ENCODE measurements at regions not wholly inside any gene's neighbourhood (a gene's known extent, or its start where the extent isn't known, plus 50 kb on each side); places are given as distances from the start of the nearest gene placed in this dataset.

GRCh38 chr5:7208938-7209337 is 187.0 kb upstream of the ADCY2 start:
- H3K36me3 ChIP-seq: no peaks in the 10 kb centered on the region
- WGBS: 47% methylated on average over 5 of the region's 5 CpGs
- DNase-seq (ENCODE audit: low spot score in 2 of 2): peak in 1 of 2 donors; percentile 78
- H3K27ac ChIP-seq: peak overlapping the region; percentile 15
- H3K4me3 ChIP-seq: no peak overlapping the region
- peaks cover 7% of the 10 kb centered on the region for H3K4me1 ChIP-seq
- H3K9me3 ChIP-seq: no peaks in the 10 kb centered on the region
- no peak for TF ChIP-seq CTCF (IDR thresholded peaks at IDR 0.05)
- TF ChIP-seq POLR2AphosphoS5 (IDR thresholded peaks at IDR 0.05): no peak
- TF ChIP-seq POLR2A (IDR thresholded peaks at IDR 0.05): no peak
- TF ChIP-seq EP300 (IDR thresholded peaks at IDR 0.05): no peak
- no peaks in the 10 kb centered on the region for H3K27me3 ChIP-seq

- Histone ChIP-seq H3K4me3 (no peak overlapping the region), H3K27me3 (no peaks in the 10 kb centered on the region), H3K27ac (peak overlapping the region; percentile 12), H3K4me1 (peaks cover 7% of the 10 kb centered on the region), H3K9me3 (no peaks in the 10 kb centered on the region), H3K36me3 (no peaks in the 10 kb centered on the region)
- no peak for TF ChIP-seq CTCF (IDR thresholded peaks at IDR 0.05)
- TF ChIP-seq POLR2AphosphoS5 (IDR thresholded peaks at IDR 0.05): no peak
- TF ChIP-seq POLR2A (IDR thresholded peaks at IDR 0.05): no peak
- TF ChIP-seq EP300 (IDR thresholded peaks at IDR 0.05): no peak
- DNase-seq (ENCODE audit: low spot score in 2 of 2): peak in 1 of 2 donors; percentile 64
Measured at GRCh38 chr5:7209658-7210057, 186.3 kb upstream of the ADCY2 start.

GRCh38 chr5:7210549-7210948 is 185.4 kb upstream of the ADCY2 start:
- Histone ChIP-seq H3K27me3 (no peaks in the 10 kb centered on the region), H3K27ac (no peak overlapping the region), H3K4me1 (peaks cover 7% of the 10 kb centered on the region), H3K36me3 (no peaks in the 10 kb centered on the region), H3K4me3 (no peak overlapping the region), H3K9me3 (no peaks in the 10 kb centered on the region)
- no peak for DNase-seq (ENCODE audit: low spot score in 2 of 2)
- TF ChIP-seq POLR2AphosphoS5 (IDR thresholded peaks at IDR 0.05) (no peak), POLR2A (IDR thresholded peaks at IDR 0.05) (no peak), CTCF (IDR thresholded peaks at IDR 0.05) (no peak), EP300 (IDR thresholded peaks at IDR 0.05) (no peak)
- 100% methylated on average over 2 of the region's 2 CpGs for WGBS

GRCh38 chr5:7213525-7213924 is 182.4 kb upstream of the ADCY2 start:
- Histone ChIP-seq H3K4me3 (no peak overlapping the region), H3K9me3 (no peaks in the 10 kb centered on the region), H3K4me1 (peaks cover 7% of the 10 kb centered on the region), H3K27me3 (no peaks in the 10 kb centered on the region), H3K27ac (no peak overlapping the region), H3K36me3 (no peaks in the 10 kb centered on the region)
- TF ChIP-seq POLR2A (IDR thresholded peaks at IDR 0.05): no peak
- TF ChIP-seq CTCF (IDR thresholded peaks at IDR 0.05): no peak
- TF ChIP-seq POLR2AphosphoS5 (IDR thresholded peaks at IDR 0.05): no peak
- no peak for TF ChIP-seq EP300 (IDR thresholded peaks at IDR 0.05)
- WGBS: 93% methylated on average over 5 of the region's 5 CpGs
- no peak for DNase-seq (ENCODE audit: low spot score in 2 of 2)

- Histone ChIP-seq H3K27me3 (no peaks in the 10 kb centered on the region), H3K4me1 (peaks cover 2% of the 10 kb centered on the region), H3K27ac (no peak overlapping the region), H3K9me3 (no peaks in the 10 kb centered on the region), H3K36me3 (no peaks in the 10 kb centered on the region), H3K4me3 (no peak overlapping the region)
- 68% methylated on average over 7 of the region's 7 CpGs for WGBS
- no peak for DNase-seq (ENCODE audit: low spot score in 2 of 2)
- TF ChIP-seq CTCF (IDR thresholded peaks at IDR 0.05): no peak
- no peak for TF ChIP-seq EP300 (IDR thresholded peaks at IDR 0.05)
- TF ChIP-seq POLR2A (IDR thresholded peaks at IDR 0.05): no peak
- TF ChIP-seq POLR2AphosphoS5 (IDR thresholded peaks at IDR 0.05): no peak
Measured at GRCh38 chr5:7214906-7215416, 181.0 kb upstream of the ADCY2 start.

All from suprapubic skin (tissue), 4 donors.